K562 (cell line): ENCODE measurements at regions not wholly inside any gene's neighbourhood (a gene's known extent, or its start where the extent isn't known, plus 50 kb on each side); places are given as distances from the start of the nearest gene placed in this dataset.

ENCODE experiments used
- BACH1 ChIP-seq: fragments of 200-800 bp; sonication (Bioruptor generic); IDR thresholded peaks from 2 replicates; pipeline ENCODE4 v1.6.1; 2016; ENCODE audit warnings: missing genetic modification characterization, missing compliant biosample characterization
- CTBP1 ChIP-seq: fragments of 450-650 bp; IDR thresholded peaks from 2 replicates; pipeline ENCODE4 v1.6.1; 2016; ENCODE audit warnings: borderline replicate concordance
- CTCF ChIP-seq, 3 experiments: IDR thresholded peaks in 2 of 3; conservative IDR thresholded peaks in 1 of 3; 2 replicates each; pipeline ENCODE4 v1.5.1; 2011 to 2012; ENCODE audit warnings: low read length in 3 of 3, mild to moderate bottlenecking in 3 of 3, control low read depth in 2 of 3, improper control_type of control experiment in 1 of 3, inconsistent platforms in 1 of 3, low read depth in 1 of 3, mixed read lengths in 1 of 3, moderate library complexity in 1 of 3; ENCODE audit not compliant: insufficient read depth in 2 of 3
- FOSL1 ChIP-seq: fragments of 200-800 bp; sonication (Bioruptor generic); conservative IDR thresholded peaks from 2 replicates; pipeline ENCODE4 v1.6.1; 2016; ENCODE audit warnings: missing genetic modification characterization, missing compliant biosample characterization
- SMAD4 ChIP-seq: fragments of 250-450 bp; sonication (Bioruptor Pico); conservative IDR thresholded peaks from 2 replicates; pipeline ENCODE4 v1.8.0; 2021; ENCODE audit warnings: inconsistent platforms, mild to moderate bottlenecking, moderate library complexity

GRCh38 chr10:64369885-64370773 is 848.9 kb downstream of the REEP3 start:
- TF ChIP-seq SMAD4 (CRISPR knock-in tag) (no peak), BACH1 (tag) (no peak), FOSL1 (no peak), CTBP1 (no peak), CTCF (IDR thresholded peaks at IDR 0.05 in 2 of 3, conservative IDR thresholded peaks at IDR 0.05 in 1 of 3; ENCODE audit: insufficient read depth in 2 of 3, low read depth in 1 of 3, low read length in 3 of 3) (no peak)
